Suprapubic skin (tissue), 4 donors: ENCODE measurements at regions not wholly inside any gene's neighbourhood (a gene's known extent, or its start where the extent isn't known, plus 50 kb on each side); places are given as distances from the start of the nearest gene placed in this dataset.

Experiments
- DNase-seq, 2 donors: peaks; one replicate each; pipeline ENCODE4 v3.0.0-alpha.2; 2019; ENCODE audit warnings: low spot score in 2 of 2
- H3K27ac ChIP-seq: fragments of 200-600 bp; sonication (generic); one replicate; pipeline ENCODE4 v1.5.1; 2019
- H3K27me3 ChIP-seq: fragments of 200-600 bp; sonication (generic); one replicate; pipeline ENCODE4 v1.5.1; 2019
- H3K36me3 ChIP-seq: fragments of 200-600 bp; sonication (generic); one replicate; pipeline ENCODE4 v1.5.1; 2019
- H3K4me1 ChIP-seq: fragments of 200-600 bp; sonication (generic); one replicate; pipeline ENCODE4 v1.5.1; 2019
- H3K4me3 ChIP-seq: fragments of 200-600 bp; sonication (generic); one replicate; pipeline ENCODE4 v1.5.1; 2019; ENCODE audit warnings: mild to moderate bottlenecking
- H3K9me3 ChIP-seq: fragments of 200-600 bp; sonication (generic); one replicate; pipeline ENCODE4 v1.5.1; 2019
- EP300 ChIP-seq: sonication (generic); formaldehyde crosslinking; IDR thresholded peaks from one replicate; pipeline ENCODE4 v1.6.1; 2017; ENCODE audit warnings: antibody characterized with exemption
- POLR2A ChIP-seq, 2 donors: fragments of 450-650 bp; IDR thresholded peaks; one replicate each; pipeline ENCODE4 v1.6.1; 2017; ENCODE audit warnings: antibody characterized with exemption in 2 of 2, mild to moderate bottlenecking in 2 of 2, moderate library complexity in 2 of 2
- POLR2AphosphoS5 ChIP-seq, 3 donors: sonication (generic); formaldehyde crosslinking; IDR thresholded peaks; one replicate each; pipeline ENCODE4 v1.6.1; 2017; ENCODE audit warnings: antibody characterized with exemption in 3 of 3
- WGBS: methylation state at CpG from one replicate; pipeline ENCODE4 v1.1.5; 2018; 5-methylcytosine and 5-hydroxymethylcytosine counted together
- TF ChIP-seq, protein P1 (sequence below), 2 donors: fragments of 200-600 bp in 1 of 2; fragments of 450-650 bp in 1 of 2; sonication (generic) in 1 of 2; IDR thresholded peaks; one replicate each; pipeline ENCODE4 v1.5.1; 2016 to 2019; ENCODE audit warnings: antibody characterized with exemption in 2 of 2, mild to moderate bottlenecking in 1 of 2, moderate library complexity in 1 of 2

DNA sequence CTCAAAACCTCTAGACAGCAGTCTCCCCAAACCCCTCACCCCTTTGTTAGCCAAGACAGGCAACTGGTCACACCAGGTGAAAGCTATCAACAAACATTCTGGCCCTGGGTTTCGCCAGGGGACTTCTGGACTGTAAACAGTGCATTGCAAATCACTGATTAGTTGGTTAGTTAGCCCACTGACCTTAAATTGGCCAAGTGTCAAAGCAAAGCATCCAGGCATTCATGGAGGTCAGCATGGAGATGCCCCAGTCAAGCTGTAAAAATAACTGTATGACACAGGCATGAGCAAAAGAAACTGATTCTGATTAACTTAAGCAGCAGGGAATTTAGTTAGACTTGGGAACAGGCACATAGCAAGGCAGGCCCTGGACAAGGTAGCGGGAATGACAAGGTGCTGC is 156.0 kb upstream of the TTC29 start:
- H3K27ac ChIP-seq: no peak overlapping the region
- no peaks in the 10 kb centered on the region for H3K27me3 ChIP-seq
- peaks cover 3% of the 10 kb centered on the region for H3K4me1 ChIP-seq
- DNase-seq: no peak
- WGBS: 0% methylated on average over 1 of the region's 2 CpGs
- no peaks in the 10 kb centered on the region for H3K9me3 ChIP-seq
- no peak overlapping the region for H3K4me3 ChIP-seq
- TF ChIP-seq POLR2AphosphoS5 (IDR thresholded peaks at IDR 0.05) (no peak), EP300 (no peak), POLR2A (IDR thresholded peaks at IDR 0.05) (no peak)
- TF ChIP-seq, protein P1, sequence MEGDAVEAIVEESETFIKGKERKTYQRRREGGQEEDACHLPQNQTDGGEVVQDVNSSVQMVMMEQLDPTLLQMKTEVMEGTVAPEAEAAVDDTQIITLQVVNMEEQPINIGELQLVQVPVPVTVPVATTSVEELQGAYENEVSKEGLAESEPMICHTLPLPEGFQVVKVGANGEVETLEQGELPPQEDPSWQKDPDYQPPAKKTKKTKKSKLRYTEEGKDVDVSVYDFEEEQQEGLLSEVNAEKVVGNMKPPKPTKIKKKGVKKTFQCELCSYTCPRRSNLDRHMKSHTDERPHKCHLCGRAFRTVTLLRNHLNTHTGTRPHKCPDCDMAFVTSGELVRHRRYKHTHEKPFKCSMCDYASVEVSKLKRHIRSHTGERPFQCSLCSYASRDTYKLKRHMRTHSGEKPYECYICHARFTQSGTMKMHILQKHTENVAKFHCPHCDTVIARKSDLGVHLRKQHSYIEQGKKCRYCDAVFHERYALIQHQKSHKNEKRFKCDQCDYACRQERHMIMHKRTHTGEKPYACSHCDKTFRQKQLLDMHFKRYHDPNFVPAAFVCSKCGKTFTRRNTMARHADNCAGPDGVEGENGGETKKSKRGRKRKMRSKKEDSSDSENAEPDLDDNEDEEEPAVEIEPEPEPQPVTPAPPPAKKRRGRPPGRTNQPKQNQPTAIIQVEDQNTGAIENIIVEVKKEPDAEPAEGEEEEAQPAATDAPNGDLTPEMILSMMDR (IDR thresholded peaks at IDR 0.05): no peak
- no peaks in the 10 kb centered on the region for H3K36me3 ChIP-seq

DNA sequence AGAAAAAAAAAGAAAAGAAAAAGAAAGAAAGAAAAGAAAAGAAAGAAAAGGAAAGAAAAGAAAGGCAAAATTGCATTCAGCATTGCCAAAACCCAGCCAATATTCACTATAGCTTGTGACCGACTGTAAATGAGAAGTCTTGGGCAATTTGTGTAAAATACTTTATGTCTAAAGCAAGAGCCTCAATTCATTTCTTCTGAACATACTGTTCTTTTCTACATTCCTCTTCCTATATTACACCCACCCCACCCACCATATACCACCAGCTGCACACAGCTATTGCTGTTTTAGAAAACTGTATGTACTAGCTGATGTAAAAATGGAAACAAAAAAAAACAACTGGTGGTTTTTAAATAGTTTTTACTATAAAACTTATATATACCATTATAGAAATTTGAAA is 156.9 kb upstream of the TTC29 start:
- H3K36me3 ChIP-seq: no peaks in the 10 kb centered on the region
- DNase-seq: no peak
- H3K4me3 ChIP-seq: no peak overlapping the region
- no peak overlapping the region for H3K27ac ChIP-seq
- 94% methylated on average over 1 of the region's 1 CpG for WGBS
- H3K4me1 ChIP-seq: peaks cover 3% of the 10 kb centered on the region
- H3K9me3 ChIP-seq: no peaks in the 10 kb centered on the region
- TF ChIP-seq POLR2A (IDR thresholded peaks at IDR 0.05) (no peak), POLR2AphosphoS5 (IDR thresholded peaks at IDR 0.05) (no peak), EP300 (no peak)
- TF ChIP-seq, protein P1 (IDR thresholded peaks at IDR 0.05): no peak
- H3K27me3 ChIP-seq: no peaks in the 10 kb centered on the region

DNA sequence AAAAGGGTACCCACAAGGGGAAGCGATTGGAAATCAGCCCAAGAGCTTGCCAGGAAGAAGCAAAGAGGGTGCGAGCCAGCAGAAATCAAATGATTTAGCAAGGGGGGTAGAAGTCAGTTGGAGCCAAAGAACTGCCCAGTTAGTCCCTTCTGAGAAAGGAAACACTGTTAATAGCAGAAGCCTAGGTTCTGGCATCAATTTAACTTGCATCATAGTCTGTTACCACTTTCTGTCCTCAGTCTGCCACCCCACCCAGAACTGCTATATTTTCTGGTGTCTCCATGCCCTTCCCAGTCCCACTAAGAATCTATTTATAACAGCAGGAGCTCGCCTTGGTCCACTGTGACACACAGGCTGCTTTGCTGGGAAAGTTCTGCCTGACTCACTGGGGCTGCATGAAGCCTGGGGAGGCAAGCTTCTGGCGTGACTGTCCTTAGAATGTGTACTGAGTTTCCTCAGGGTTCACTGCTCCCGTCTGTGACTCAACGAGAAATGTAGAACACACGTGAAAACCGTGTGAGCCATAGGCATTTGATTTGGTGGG is 157.8 kb upstream of the TTC29 start:
- TF ChIP-seq POLR2AphosphoS5 (IDR thresholded peaks at IDR 0.05): peak in 1 of 3 donors; percentile 56
- TF ChIP-seq EP300: no peak
- no peaks in the 10 kb centered on the region for H3K9me3 ChIP-seq
- H3K4me3 ChIP-seq: no peak overlapping the region
- H3K27me3 ChIP-seq: no peaks in the 10 kb centered on the region
- 35% methylated on average over 8 of the region's 8 CpGs for WGBS
- H3K36me3 ChIP-seq: no peaks in the 10 kb centered on the region
- H3K4me1 ChIP-seq: peaks cover 3% of the 10 kb centered on the region
- H3K27ac ChIP-seq: peak overlapping the region; percentile 39
- DNase-seq: peak; percentile 78 to 79

DNA sequence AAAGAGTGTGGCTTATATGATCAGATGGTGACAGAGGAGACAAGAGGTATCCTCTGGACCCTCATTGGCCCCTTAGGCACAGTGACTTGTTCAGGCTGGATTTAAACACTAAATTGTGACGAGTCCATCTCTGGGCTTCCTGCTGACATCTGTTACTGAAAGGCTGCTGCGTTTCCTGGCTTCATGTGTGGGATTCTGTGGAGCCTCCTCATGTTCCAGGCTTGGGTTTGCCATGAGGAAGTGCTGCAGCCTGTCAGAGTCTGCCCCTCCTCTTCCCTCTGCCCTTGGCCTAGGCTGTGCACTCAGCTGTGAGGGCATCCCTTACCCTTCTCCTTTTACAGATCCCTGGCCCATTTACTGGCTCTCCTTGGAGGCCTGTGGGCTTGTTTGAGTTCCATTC is 159.1 kb upstream of the TTC29 start:
- TF ChIP-seq POLR2A (IDR thresholded peaks at IDR 0.05) (no peak), EP300 (no peak), POLR2AphosphoS5 (IDR thresholded peaks at IDR 0.05) (no peak)
- TF ChIP-seq, protein P1 (IDR thresholded peaks at IDR 0.05): no peak
- WGBS: 89% methylated on average over 2 of the region's 2 CpGs
- no peaks in the 10 kb centered on the region for H3K27me3 ChIP-seq
- H3K9me3 ChIP-seq: no peaks in the 10 kb centered on the region
- DNase-seq: no peak
- no peaks in the 10 kb centered on the region for H3K36me3 ChIP-seq
- H3K4me3 ChIP-seq: no peak overlapping the region
- H3K4me1 ChIP-seq: peaks cover 3% of the 10 kb centered on the region
- no peak overlapping the region for H3K27ac ChIP-seq

DNA sequence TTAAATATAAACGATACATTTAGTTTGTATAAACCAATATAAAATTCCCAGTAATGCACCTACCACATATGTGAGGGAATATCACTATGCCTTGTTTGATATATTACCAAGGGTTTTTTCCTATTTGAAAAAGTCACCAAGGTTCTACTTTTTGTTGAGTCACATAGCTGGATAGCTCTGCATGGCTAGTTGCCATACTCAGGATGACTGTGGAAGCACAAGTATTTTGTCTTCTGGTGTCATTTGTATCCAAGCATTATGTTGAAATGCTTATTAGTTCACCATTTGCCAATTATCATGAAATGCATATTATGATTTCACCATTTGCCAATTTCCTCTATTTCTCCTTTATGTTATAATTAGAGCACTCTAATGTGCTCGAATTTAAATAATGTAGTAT is 162.7 kb upstream of the TTC29 start:
- TF ChIP-seq EP300 (no peak), POLR2AphosphoS5 (IDR thresholded peaks at IDR 0.05) (no peak), POLR2A (IDR thresholded peaks at IDR 0.05) (no peak)
- TF ChIP-seq, protein P1 (IDR thresholded peaks at IDR 0.05): no peak
- WGBS: 83% methylated on average over 2 of the region's 2 CpGs

DNA sequence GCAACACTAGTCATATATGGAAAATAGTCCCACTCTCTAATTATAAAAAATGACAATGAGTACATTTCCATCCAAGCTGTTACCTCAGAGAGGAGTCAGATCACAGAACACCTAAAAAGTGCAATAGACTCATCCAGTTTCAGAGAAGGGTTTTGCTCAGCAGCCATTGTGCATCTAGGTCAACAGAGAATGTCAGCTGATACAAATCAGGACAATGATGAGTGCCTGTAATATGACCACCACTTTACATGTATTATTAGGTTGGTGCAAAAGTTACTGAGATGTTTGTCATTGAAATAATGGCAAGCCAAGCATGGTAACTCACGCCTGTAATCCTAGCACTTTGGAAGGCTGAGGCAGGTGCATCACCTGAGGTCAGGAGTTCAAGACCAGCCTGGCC is 164.1 kb upstream of the TTC29 start:
- H3K27ac ChIP-seq: no peak overlapping the region
- no peaks in the 10 kb centered on the region for H3K27me3 ChIP-seq

More for the DNA sequence above, 162.7 kb upstream of the TTC29 start:
- no peak for DNase-seq
- Histone ChIP-seq H3K9me3 (no peaks in the 10 kb centered on the region), H3K4me3 (no peak overlapping the region), H3K27me3 (no peaks in the 10 kb centered on the region), H3K27ac (no peak overlapping the region), H3K36me3 (no peaks in the 10 kb centered on the region), H3K4me1 (no peaks in the 10 kb centered on the region)

More for the DNA sequence above, 164.1 kb upstream of the TTC29 start:
- no peak for DNase-seq
- WGBS: 80% methylated on average over 1 of the region's 1 CpG
- Histone ChIP-seq H3K4me1 (no peaks in the 10 kb centered on the region), H3K9me3 (peaks cover 3% of the 10 kb centered on the region), H3K4me3 (no peak overlapping the region), H3K36me3 (no peaks in the 10 kb centered on the region)
- TF ChIP-seq, protein P1 (IDR thresholded peaks at IDR 0.05): no peak
